Uterus (tissue), 3 donors: ENCODE measurements at regions not wholly inside any gene's neighbourhood (a gene's known extent, or its start where the extent isn't known, plus 50 kb on each side); places are given as distances from the start of the nearest gene placed in this dataset.

Experiments
- DNase-seq, 2 donors: peaks; one replicate each; pipeline ENCODE4 v3.0.0-alpha.2; 2019 to 2020
- H3K27ac ChIP-seq, 2 donors: fragments of 200-600 bp; sonication (generic); 1 replicate in 1 of 2; 2 replicates in 1 of 2; pipeline ENCODE4 v1.5.1; 2016 to 2018
- H3K27me3 ChIP-seq, 2 donors: fragments of 200-600 bp; sonication (generic); one replicate each; pipeline ENCODE4 v1.5.1; 2018 to 2019; ENCODE audit warnings: control low read depth in 1 of 2
- H3K36me3 ChIP-seq, 2 donors: fragments of 200-600 bp; sonication (generic); one replicate each; pipeline ENCODE4 v1.5.1; 2019; ENCODE audit warnings: control low read depth in 1 of 2
- H3K4me1 ChIP-seq, 2 donors: fragments of 200-600 bp; sonication (generic); one replicate each; pipeline ENCODE4 v1.5.1; 2018 to 2019; ENCODE audit warnings: control low read depth in 1 of 2
- H3K4me3 ChIP-seq, 2 donors: fragments of 200-600 bp; sonication (generic); 1 replicate in 1 of 2; 2 replicates in 1 of 2; pipeline ENCODE4 v1.5.1; 2018 to 2019; ENCODE audit warnings: mild to moderate bottlenecking in 1 of 2
- H3K9me3 ChIP-seq, 2 donors: fragments of 200-600 bp; sonication (generic); one replicate each; pipeline ENCODE4 v1.5.1; 2019; ENCODE audit warnings: control low read depth in 1 of 2
- POLR2A ChIP-seq, 2 donors: fragments of 450-650 bp; IDR thresholded peaks; one replicate each; pipeline ENCODE4 v1.6.1; 2016; ENCODE audit warnings: antibody characterized with exemption in 2 of 2, mild to moderate bottlenecking in 1 of 2, moderate library complexity in 1 of 2
- intact Hi-C: fragments of 100-400 bp; cut with DNase I; formaldehyde crosslinking; loops from one replicate; pipeline ENCODE4 v1.15.1; 2023; ENCODE audit warnings: low total_unique reads
- TF ChIP-seq, protein P1 (sequence below), 4 experiments: fragments of 200-600 bp in 2 of 4; fragments of 450-650 bp in 2 of 4; sonication (generic) in 2 of 4; IDR thresholded peaks; one replicate each; pipeline ENCODE4 v1.5.1; 2016 to 2019; ENCODE audit warnings: antibody characterized with exemption in 4 of 4, mild to moderate bottlenecking in 2 of 4, moderate library complexity in 1 of 4
- donor health status: DM: yes; HTN: yes; CAD: no.

DNA sequence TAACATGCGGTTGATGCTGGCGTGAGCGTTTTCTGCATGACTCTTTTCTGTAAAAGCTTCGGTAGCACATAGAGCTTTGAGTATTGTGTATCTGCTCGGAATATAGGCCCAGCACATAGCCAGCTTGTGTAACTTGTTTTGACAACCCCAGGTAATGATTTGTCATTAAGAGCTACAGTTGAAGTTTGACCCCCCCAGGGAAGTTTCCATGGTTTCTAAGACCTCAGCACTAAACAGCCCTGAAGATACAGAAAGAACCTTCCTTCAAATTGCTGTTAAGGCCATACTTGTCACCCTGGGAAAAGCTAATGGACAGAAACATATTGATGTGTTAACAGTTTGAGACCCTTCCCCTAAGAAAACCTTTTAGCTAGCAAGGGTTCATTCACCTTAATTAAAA lies 380.7 kb downstream of the PRDM2 start:
- intact Hi-C loops: no loop called here
- Histone ChIP-seq H3K27ac (no peak overlapping the region), H3K4me1 (no peaks in the 10 kb centered on the region), H3K36me3 (no peaks in the 10 kb centered on the region), H3K27me3 (no peaks in the 10 kb centered on the region), H3K4me3 (no peak overlapping the region), H3K9me3 (no peaks in the 10 kb centered on the region)
- TF ChIP-seq, protein P1, sequence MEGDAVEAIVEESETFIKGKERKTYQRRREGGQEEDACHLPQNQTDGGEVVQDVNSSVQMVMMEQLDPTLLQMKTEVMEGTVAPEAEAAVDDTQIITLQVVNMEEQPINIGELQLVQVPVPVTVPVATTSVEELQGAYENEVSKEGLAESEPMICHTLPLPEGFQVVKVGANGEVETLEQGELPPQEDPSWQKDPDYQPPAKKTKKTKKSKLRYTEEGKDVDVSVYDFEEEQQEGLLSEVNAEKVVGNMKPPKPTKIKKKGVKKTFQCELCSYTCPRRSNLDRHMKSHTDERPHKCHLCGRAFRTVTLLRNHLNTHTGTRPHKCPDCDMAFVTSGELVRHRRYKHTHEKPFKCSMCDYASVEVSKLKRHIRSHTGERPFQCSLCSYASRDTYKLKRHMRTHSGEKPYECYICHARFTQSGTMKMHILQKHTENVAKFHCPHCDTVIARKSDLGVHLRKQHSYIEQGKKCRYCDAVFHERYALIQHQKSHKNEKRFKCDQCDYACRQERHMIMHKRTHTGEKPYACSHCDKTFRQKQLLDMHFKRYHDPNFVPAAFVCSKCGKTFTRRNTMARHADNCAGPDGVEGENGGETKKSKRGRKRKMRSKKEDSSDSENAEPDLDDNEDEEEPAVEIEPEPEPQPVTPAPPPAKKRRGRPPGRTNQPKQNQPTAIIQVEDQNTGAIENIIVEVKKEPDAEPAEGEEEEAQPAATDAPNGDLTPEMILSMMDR (IDR thresholded peaks at IDR 0.05): no peak
- no peak for DNase-seq

DNA sequence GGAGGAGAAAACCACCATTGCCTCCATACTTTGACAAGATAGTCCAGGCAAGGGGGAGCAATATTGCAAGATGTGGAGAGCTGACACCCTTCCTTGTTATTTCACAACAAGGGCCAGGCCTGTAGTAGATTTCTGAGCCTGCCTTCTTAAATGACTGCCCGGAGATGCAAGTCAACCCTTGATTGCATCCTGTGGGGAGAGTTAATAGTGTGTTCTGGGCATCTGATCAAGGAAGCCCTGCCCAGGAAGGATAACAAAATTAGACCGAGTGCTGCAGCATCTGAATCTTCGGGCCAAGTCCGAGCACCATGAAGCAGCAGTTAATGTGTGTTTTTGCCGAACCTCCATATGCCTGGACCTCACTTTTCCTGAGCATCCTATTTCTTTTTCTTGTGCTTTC lies 382.3 kb downstream of the PRDM2 start:
- no peaks in the 10 kb centered on the region for H3K9me3 ChIP-seq
- intact Hi-C loops: no loop called here
- TF ChIP-seq, protein P1 (IDR thresholded peaks at IDR 0.05): no peak
- TF ChIP-seq POLR2A (IDR thresholded peaks at IDR 0.05): no peak
- no peak overlapping the region for H3K27ac ChIP-seq
- DNase-seq: no peak
- H3K27me3 ChIP-seq: no peaks in the 10 kb centered on the region
- H3K36me3 ChIP-seq: no peaks in the 10 kb centered on the region
- H3K4me1 ChIP-seq: no peaks in the 10 kb centered on the region
- no peak overlapping the region for H3K4me3 ChIP-seq

DNA sequence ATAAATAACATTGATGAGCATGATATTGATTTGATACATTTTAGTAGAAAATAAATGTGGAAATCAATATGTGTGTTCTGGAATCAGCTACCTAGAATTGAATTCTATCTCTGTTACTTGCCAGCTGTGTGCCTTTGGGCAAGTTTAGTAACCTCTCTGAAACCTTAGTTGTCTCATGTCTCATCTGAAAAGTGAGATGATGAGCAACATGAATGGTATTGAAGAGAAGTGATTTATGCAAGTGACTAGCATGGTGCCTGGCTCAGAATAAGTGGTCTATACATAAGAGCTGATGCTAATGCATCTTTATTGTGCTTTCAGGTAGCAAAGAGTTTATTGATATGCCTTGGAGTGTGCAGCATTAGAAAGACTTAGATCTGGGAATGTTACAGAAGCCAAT lies 383.3 kb downstream of the PRDM2 start:
- Histone ChIP-seq H3K36me3 (no peaks in the 10 kb centered on the region), H3K27me3 (no peaks in the 10 kb centered on the region), H3K9me3 (no peaks in the 10 kb centered on the region), H3K27ac (no peak overlapping the region), H3K4me3 (no peak overlapping the region), H3K4me1 (no peaks in the 10 kb centered on the region)
- no peak for DNase-seq
- TF ChIP-seq POLR2A (IDR thresholded peaks at IDR 0.05): no peak
- TF ChIP-seq, protein P1 (IDR thresholded peaks at IDR 0.05): no peak
- intact Hi-C loops: no loop called here

DNA sequence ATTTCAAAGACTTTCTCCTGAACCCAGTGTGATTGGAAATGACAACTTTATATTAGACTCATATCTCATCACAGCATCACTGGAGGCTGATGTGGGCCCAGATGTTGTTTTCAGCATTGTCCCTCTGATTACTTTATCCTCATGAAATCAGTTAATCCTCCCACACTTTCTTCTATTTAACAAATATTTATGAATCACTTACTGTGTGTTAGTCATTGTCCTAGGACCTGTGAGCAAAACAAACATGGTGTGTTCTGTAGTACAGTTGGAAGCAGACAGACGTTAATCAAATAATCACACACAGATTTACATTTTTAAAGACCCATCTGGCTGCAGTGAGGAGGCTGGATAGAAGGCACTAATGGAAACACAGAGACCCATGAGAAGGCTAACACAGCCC lies 383.7 kb downstream of the PRDM2 start:
- no peaks in the 10 kb centered on the region for H3K4me1 ChIP-seq
- DNase-seq: no peak
- H3K4me3 ChIP-seq: no peak overlapping the region
- intact Hi-C loops: no loop called here
- TF ChIP-seq, protein P1 (IDR thresholded peaks at IDR 0.05): no peak
- H3K36me3 ChIP-seq: no peaks in the 10 kb centered on the region
- no peaks in the 10 kb centered on the region for H3K27me3 ChIP-seq
- no peak overlapping the region for H3K27ac ChIP-seq
- H3K9me3 ChIP-seq: no peaks in the 10 kb centered on the region

DNA sequence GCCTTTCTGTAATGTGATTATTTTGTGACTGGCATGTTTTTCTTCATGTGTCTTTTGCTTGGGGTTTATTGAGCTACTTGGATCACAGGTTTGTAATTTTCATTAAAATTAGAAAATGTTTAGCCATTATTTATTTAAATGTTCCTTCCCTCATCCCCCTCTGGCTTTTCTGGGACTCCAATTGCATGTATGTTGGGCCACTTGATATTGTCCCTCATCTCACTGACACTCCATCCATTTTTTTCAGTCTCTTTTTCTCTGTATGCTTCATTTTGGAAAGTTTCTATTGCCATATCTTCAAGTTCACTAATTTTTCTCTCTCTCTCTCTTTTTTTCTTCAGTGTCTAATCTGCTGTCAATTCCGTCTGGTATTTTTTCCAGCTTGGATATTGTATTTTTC lies 390.1 kb downstream of the PRDM2 start:
- no peak for DNase-seq
- TF ChIP-seq, protein P1 (IDR thresholded peaks at IDR 0.05): no peak
- no peak for TF ChIP-seq POLR2A (IDR thresholded peaks at IDR 0.05)
- H3K4me3 ChIP-seq: no peak overlapping the region
- no peaks in the 10 kb centered on the region for H3K4me1 ChIP-seq
- no peaks in the 10 kb centered on the region for H3K36me3 ChIP-seq
- H3K9me3 ChIP-seq: no peaks in the 10 kb centered on the region
- no peaks in the 10 kb centered on the region for H3K27me3 ChIP-seq
- intact Hi-C loops: no loop called here
- H3K27ac ChIP-seq: no peak overlapping the region
